SW480 (cell line): ENCODE measurements at regions not wholly inside any gene's neighbourhood (a gene's known extent, or its start where the extent isn't known, plus 50 kb on each side); places are given as distances from the start of the nearest gene placed in this dataset.
"Not testable (repeated sequence)": the region's sequence is repeated elsewhere in the genome, so short reads cannot be mapped to it uniquely, and the experiment has no call there.

Source experiments
- DNase-seq: peaks from one replicate; pipeline ENCODE4 v3.0.0-alpha.2; 2016; ENCODE audit warnings: low spot score

DNA sequence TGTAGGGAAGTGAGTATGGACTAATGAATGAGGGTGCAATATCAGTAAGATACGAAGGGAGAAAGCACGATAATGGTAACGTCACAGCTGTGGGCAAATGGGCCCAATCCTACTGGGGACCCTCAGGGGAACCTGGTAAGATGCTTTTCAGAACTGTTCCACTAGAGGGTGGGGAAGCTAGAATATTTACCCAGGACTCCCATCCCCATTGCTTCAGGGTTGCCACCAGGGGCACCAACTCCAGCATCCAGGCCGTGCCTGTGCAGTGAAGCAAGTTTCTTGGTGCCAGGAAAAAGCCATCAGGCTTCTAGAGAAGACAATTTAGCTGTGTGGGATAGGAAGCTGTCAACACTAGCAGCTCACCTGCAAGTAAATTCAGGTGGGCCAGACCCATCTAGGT is 409.3 kb downstream of the AGTPBP1 start:
- peak; percentile 54 for DNase-seq

- DNase-seq, result no peak
Measured at GRCh38 chr9:85331626-85332025, 410.1 kb downstream of the AGTPBP1 start.

DNA sequence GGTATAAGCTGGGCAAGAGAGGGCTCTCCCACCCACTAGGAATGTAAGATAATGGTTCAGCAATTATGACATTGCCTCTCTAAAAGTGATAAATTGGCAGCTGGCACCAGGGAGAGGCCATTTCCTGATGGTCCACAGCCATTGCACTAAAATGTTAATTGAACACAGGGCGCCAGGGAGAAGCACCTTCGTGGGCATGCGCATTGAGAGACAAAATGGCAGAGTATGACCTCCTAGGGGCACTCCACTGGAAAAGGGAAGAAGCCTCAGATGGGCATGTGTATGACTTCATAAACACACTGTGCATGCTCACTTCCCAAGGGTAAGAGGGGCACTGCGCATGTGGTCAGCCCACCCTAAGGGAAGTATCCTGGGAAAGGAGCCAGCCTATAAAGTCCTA is 419.2 kb downstream of the AGTPBP1 start:
- DNase-seq, result no peak

- DNase-seq, result no peak
Measured at GRCh38 chr9:85321561-85321960, 420.2 kb downstream of the AGTPBP1 start.

GRCh38 chr9:85319936-85320656 is 421.7 kb downstream of the AGTPBP1 start:
- DNase-seq, result no peak

- not testable (repeated sequence) for DNase-seq
Measured at GRCh38 chr9:85315535-85315934, 426.2 kb downstream of the AGTPBP1 start.

DNA sequence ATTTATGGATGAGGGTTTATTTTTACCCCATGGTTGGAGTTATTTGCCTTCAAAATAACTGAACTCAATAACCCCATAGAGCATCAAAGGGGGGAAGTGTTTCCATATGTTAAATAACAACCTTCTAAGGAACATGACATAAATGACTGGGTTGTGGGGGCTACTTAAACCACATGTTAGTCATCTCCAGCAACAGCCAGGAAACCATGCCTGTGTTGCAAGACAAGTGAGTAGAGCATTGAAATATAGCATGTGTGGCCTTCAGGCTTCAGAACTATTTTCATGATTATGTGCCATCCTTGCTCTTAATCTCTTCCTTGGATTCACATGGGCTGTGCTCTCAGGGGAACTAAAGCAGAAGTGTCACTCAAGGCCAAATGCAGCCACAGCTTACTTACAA is 431.2 kb downstream of the AGTPBP1 start:
- no peak for DNase-seq

GRCh38 chr9:85303757-85304134 is 438.0 kb downstream of the AGTPBP1 start:
- no peak for DNase-seq

GRCh38 chr9:85302938-85303756 is 438.6 kb downstream of the AGTPBP1 start:
- no peak for DNase-seq

- DNase-seq, result no peak
Measured at GRCh38 chr9:85298499-85298898, 443.3 kb downstream of the AGTPBP1 start.

DNA sequence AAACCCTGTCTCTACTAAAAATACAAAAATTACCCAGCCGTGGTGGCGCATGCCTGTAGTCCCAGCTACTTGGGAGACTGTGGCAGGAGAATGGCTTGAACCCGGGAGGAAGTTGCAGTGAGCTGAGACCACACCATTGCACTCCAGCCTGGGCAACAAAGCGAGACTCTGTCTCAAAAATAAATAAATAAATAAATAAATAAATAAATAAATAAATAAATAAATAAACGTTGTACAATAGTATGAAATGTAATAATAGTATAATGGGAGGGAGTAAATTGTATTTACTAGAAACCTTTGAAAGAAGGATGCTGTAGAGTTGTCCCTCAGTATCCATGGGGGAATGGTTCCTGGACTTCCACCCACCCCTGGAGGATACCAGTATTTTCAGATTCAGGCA is 446.5 kb downstream of the AGTPBP1 start:
- DNase-seq, result not testable (repeated sequence)

- no peak for DNase-seq
Measured at GRCh38 chr9:85292261-85292660, 449.5 kb downstream of the AGTPBP1 start.

GRCh38 chr9:85291266-85291665 is 450.5 kb downstream of the AGTPBP1 start:
- no peak for DNase-seq

GRCh38 chr9:85290019-85290418 is 451.7 kb downstream of the AGTPBP1 start:
- no peak for DNase-seq

DNA sequence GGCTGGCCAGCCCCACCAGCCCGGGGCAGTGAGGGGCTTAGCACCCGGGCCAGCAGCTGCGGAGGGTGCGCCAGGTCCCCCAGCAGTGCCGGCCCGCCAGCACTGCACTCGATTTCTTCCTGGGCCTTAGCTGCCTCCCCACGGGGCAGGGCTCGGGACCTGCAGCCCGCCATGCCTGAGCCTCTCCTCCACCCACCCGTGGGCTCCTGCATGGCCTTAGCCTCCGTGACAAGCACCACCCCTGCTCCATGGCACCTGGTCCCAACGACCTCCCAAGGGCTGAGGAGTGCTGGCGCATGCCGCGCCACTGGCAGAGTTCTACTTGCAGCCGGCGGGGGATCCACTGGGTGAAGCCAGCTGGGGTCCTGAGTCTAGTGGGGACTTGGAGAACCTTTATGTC is 452.6 kb downstream of the AGTPBP1 start:
- no peak for DNase-seq

- no peak for DNase-seq
Measured at GRCh38 chr9:85283421-85283820, 458.3 kb downstream of the AGTPBP1 start.

DNA sequence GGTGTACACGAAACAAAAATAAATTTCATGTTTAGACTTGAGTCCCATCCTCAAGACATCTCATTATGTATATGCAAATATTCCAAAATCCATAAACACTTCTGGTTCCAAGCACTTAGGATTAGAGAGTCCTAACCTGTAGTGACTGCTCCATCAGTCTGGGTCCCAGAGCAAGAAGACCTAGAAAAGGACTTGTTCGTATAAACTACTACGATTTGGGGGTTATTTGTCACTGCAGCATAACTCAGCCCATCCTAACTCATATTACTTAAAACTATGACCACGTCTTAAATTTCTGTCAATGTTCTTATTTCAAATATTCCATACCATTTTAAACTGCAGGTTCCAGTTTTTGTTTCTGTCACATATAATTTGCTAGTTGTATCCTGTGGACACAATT is 463.0 kb downstream of the AGTPBP1 start:
- DNase-seq, result no peak

DNA sequence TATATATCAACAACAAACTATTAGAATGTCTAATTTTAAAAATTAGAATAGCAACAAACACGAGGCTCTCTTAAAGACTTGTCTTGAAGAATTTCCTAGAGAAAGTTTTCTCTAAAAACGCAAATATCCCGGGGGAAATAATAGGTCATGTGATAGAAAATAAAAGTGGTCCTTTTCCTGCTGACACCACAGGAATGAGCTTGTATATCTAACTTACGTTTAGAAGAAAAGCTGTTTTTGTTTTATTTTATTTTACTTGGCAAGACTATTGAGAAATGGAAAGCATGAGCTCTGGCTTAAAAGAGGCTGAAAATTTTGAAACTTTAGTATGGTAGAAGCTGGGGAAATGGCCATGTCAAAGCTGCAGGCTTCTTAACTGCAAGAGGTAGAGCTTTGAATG is 465.0 kb downstream of the AGTPBP1 start:
- no peak for DNase-seq

DNA sequence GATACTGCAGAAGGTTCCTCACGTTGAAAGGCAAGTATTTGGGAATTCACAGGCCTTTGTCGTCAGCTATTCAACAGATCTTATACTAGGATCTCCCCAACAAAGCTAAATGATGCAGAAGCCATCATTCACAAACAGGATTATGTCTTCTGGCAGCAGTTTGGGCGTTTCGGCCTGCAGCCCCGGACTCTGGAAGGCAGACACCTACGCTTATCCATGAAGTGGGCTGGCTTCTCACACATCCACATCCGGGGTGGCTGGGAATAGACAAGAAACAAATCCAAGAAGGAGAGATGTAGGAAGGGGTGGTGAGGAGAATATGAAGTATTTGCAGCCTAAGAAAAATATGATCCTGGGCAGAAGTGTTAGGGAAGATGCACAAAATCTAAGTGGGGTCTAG is 471.9 kb downstream of the AGTPBP1 start:
- DNase-seq, result no peak

DNA sequence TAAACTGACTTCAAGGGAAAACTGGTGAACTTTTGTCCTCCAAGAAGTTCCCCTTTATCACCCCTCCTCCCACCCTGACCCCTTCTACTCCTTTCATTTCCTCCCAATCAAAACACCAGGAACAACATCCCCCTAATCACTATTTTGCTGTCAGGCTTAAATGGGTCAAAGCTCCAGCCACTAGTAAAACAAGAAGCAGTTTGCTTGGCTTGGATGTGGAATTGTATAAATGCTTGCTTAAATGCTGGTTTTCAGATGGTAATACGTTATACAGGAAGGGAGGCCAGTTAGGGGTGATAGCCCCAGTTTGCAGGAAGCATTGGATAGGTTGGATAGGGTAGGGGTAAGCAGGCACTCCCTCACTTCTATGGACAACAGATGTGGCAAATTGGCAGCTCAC is 473.6 kb downstream of the AGTPBP1 start:
- DNase-seq, result no peak

DNA sequence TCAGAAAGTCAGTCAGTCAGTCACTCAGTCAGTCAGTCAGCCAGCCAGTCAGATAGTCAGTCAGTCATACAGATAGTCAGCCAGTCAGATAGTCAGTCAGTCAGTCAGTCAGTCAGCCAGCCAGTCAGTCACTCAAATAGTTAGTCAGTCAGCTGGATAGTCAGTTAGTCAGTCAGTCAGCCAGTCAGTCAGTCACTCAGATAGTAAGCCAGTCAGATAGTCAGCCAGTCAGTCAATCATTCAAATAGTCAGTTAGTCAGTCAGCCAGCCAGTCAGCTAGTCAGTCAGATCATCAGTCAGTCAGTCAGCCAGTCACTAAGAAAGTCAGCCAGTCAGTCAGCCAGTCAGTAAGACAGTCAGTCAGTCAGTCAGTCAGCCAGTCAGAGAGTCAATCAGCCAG is 477.1 kb downstream of the AGTPBP1 start:
- no peak for DNase-seq

- no peak for DNase-seq
Measured at GRCh38 chr9:85263288-85263687, 478.5 kb downstream of the AGTPBP1 start.

DNA sequence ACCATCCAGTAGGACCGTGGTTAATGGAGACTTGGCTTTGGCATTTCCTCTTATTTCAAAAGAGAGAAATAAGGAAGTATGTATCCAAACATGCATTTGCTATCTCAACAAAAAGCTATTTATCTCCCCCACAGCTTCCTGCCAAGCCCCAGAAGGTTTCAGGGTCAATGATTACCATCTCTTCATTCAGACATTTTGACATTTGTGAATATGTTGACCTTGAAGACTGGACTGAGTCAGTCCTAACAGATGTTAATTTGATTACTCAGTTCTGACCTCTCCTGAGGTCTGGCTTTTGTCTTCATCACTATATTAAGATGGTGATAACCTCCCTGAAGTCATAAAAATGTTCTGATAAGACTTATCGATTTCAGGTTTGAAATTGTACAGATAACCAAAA is 479.4 kb downstream of the AGTPBP1 start:
- DNase-seq, result no peak
